ENCODE measurements at regions not wholly inside any gene's neighbourhood (a gene's known extent, or its start where the extent isn't known, plus 50 kb on each side); places are given as distances from the start of the nearest gene placed in this dataset.

DNA sequence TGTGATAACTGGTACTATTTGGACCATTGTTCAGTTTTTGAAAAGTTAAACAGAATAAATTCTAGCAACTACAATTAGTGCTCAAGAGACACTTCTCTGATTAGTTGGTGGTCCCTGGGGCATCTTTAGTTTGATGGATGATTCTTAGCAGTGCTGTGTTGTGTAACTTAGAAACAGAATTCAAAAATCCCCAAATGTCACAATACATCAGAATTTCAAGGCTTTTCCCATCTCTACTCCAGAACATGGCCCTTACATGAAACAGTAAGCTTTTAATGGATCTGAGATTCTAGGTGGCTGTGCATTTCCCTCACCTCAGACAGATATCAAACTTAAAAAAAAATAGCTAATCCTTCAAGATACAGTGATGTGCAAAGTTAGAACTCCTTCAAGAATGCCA lies 104.4 kb upstream of the CXCL13 start:
- Histone ChIP-seq H3K4me3 (replicated peaks in 1 of 3; ENCODE audit: insufficient read depth in 1 of 3, low read depth in 2 of 3, low read length in 3 of 3) (no peak overlapping the region), H3K4me2 (ENCODE audit: low read depth, low read length) (no peak overlapping the region), H3K9ac (ENCODE audit: insufficient read depth, low read depth, low read length) (no peak overlapping the region), H2AFZ (ENCODE audit: low read length) (no peak overlapping the region), H3K9me3 (ENCODE audit: low read length) (no peaks in the 10 kb centered on the region), H3K4me1 (ENCODE audit: insufficient read depth, low read length) (no peaks in the 10 kb centered on the region), H4K20me1 (ENCODE audit: insufficient read depth, low read length) (no peaks in the 10 kb centered on the region), H3K79me2 (ENCODE audit: insufficient read depth, low read length) (no peaks in the 10 kb centered on the region), H3K36me3 (replicated peaks in 1 of 2; ENCODE audit: control insufficient read depth in 1 of 2, insufficient read depth in 2 of 2, low read length in 2 of 2) (no peaks in the 10 kb centered on the region), H3K27ac (ENCODE audit: extremely low read length, insufficient read depth, low read length) (no peak overlapping the region), H3K27me3 (ENCODE audit: control insufficient read depth in 1 of 2, insufficient read depth in 2 of 2, low read length in 2 of 2) (no peaks in the 10 kb centered on the region)
- intact Hi-C loops (cut with micrococcal nuclease; ENCODE audit: unreplicated experiment), result no loop called here
- BruUV-seq (replicated peaks), result no TSS peak
- POLR2A ChIA-PET, result no interaction called here
- no peak for DNase-seq (ENCODE audit: low spot score)
- no peak for FAIRE-seq
- in situ Hi-C loops (cut with HindIII; ENCODE audit: extremely low pct_ligation_motif_present, low pct_unique_long_range_greater_than_20kb), result no loop called here
- TF ChIP-seq PHF20 (CRISPR knock-in tag; IDR thresholded peaks at IDR 0.05), result no peak
- TF ChIP-seq TEAD3 (CRISPR knock-in tag; optimal IDR thresholded peaks at IDR 0.05; ENCODE audit: borderline replicate concordance), result no peak
- no peak for TF ChIP-seq ISX (CRISPR knock-in tag; conservative IDR thresholded peaks at IDR 0.05)
- TF ChIP-seq ZSCAN31 (CRISPR knock-in tag; IDR thresholded peaks at IDR 0.05; ENCODE audit: low read depth), result no peak
- no peak for TF ChIP-seq NPAS2 (CRISPR knock-in tag; IDR thresholded peaks at IDR 0.05; ENCODE audit: borderline replicate concordance)
- TF ChIP-seq, protein P1, sequence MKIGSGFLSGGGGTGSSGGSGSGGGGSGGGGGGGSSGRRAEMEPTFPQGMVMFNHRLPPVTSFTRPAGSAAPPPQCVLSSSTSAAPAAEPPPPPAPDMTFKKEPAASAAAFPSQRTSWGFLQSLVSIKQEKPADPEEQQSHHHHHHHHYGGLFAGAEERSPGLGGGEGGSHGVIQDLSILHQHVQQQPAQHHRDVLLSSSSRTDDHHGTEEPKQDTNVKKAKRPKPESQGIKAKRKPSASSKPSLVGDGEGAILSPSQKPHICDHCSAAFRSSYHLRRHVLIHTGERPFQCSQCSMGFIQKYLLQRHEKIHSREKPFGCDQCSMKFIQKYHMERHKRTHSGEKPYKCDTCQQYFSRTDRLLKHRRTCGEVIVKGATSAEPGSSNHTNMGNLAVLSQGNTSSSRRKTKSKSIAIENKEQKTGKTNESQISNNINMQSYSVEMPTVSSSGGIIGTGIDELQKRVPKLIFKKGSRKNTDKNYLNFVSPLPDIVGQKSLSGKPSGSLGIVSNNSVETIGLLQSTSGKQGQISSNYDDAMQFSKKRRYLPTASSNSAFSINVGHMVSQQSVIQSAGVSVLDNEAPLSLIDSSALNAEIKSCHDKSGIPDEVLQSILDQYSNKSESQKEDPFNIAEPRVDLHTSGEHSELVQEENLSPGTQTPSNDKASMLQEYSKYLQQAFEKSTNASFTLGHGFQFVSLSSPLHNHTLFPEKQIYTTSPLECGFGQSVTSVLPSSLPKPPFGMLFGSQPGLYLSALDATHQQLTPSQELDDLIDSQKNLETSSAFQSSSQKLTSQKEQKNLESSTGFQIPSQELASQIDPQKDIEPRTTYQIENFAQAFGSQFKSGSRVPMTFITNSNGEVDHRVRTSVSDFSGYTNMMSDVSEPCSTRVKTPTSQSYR (CRISPR knock-in tag; IDR thresholded peaks at IDR 0.05; ENCODE audit: borderline replicate concordance), result no peak
- TF ChIP-seq ONECUT2 (CRISPR knock-in tag; IDR thresholded peaks at IDR 0.05), result no peak
- no peak for TF ChIP-seq SP2 (CRISPR knock-in tag; IDR thresholded peaks at IDR 0.05)
- no peak for TF ChIP-seq MYC (CRISPR knock-in tag; IDR thresholded peaks at IDR 0.05; ENCODE audit: borderline replicate concordance)
- no peak for TF ChIP-seq ETV6 (CRISPR knock-in tag; conservative IDR thresholded peaks at IDR 0.05)
- TF ChIP-seq, protein P2, sequence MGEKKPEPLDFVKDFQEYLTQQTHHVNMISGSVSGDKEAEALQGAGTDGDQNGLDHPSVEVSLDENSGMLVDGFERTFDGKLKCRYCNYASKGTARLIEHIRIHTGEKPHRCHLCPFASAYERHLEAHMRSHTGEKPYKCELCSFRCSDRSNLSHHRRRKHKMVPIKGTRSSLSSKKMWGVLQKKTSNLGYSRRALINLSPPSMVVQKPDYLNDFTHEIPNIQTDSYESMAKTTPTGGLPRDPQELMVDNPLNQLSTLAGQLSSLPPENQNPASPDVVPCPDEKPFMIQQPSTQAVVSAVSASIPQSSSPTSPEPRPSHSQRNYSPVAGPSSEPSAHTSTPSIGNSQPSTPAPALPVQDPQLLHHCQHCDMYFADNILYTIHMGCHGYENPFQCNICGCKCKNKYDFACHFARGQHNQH (CRISPR knock-in tag; IDR thresholded peaks at IDR 0.05), result no peak
- TF ChIP-seq SOX5 (CRISPR knock-in tag; IDR thresholded peaks at IDR 0.05; ENCODE audit: borderline replicate concordance), result no peak
- TF ChIP-seq EEA1 (CRISPR knock-in tag; IDR thresholded peaks at IDR 0.05; ENCODE audit: borderline replicate concordance), result no peak
- ATAC-seq, result no peak
- CTCF ChIA-PET (ENCODE audit: low intra/inter-chr PET ratio, low total read pairs), result no interaction called here

All from HepG2 (cell line).